GM18867 (cell line): ENCODE measurements at regions not wholly inside any gene's neighbourhood (a gene's known extent, or its start where the extent isn't known, plus 50 kb on each side); places are given as distances from the start of the nearest gene placed in this dataset.
"Not testable (repeated sequence)": the region's sequence is repeated elsewhere in the genome, so short reads cannot be mapped to it uniquely, and the experiment has no call there.

Experiments
- ATAC-seq: cut with Tn5 transposase; IDR thresholded peaks from one replicate; pipeline ENCODE4 v1.9.1; 2021; ENCODE audit warnings: mild to moderate bottlenecking, moderate library complexity; ENCODE audit not compliant: unreplicated experiment

GRCh38 chr3:180743813-180744590 is 64.7 kb upstream of the CCDC39 start:
- no peak for ATAC-seq

DNA sequence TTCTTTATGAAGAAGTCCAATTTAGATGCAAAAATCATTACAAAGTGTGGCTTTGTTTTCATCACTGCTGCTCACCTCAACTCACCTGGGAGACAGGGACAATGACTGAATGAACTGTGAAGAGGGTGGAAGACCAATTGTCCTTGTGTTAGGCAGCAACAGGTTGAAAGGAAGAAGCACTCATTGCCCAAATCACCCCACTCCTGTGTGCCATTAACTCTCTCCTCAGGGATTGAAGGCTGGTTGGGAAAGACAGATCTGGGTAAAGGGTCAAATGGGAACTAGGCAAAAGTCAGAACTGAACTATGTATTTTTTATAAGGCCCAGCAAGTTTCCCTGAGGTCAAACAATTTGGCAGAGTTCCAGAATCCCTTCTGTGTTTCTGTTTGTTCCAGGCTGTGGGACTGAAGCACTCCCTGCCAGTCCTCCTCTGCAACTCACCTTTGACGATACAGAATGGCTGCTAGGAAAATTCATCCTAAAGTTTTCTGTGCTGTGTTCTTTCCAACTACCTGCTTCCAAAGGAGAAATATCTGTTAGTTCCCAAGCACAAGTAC is 68.6 kb upstream of the CCDC39 start:
- no peak for ATAC-seq

GRCh38 chr3:180749322-180749721 is 70.0 kb upstream of the CCDC39 start:
- ATAC-seq, result no peak

- ATAC-seq, result no peak
Measured at GRCh38 chr3:180749796-180750195, 70.5 kb upstream of the CCDC39 start.

DNA sequence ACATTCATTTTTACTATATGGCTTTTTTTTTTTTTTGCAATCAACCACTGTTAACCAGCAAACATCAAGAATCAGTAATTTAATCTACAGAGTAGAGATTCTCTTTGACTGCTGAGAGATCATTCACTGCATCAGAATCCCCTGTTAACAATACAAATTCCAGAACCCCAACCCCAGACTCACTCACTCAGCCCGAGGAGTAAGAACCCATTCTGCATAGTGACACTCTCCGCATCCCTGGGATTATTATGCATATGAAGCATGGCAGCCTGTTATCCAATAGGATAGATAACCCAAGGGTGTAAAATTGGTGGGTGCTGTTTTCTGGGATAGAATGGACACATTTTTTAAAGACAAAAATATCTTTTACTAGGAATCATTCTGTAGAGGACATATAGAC is 76.3 kb upstream of the CCDC39 start:
- no peak for ATAC-seq

DNA sequence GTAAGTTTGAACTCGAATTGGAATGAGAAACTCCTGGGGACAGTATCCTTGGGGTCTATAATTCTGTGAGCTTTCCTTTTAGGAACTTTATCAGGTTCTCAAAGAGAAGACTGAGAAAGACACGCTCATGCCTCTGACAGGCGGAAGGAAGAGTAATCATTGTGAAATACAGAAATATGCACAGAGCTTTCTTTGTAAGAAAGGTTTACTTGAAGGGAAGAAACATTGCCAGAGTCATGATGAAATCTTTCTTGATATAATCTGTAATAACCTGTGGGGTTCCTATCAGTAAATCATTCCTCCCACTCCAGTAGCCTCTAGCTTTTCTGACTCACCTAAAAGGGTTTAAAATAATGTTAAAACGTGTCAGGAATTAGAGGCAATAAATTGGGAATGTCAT is 83.6 kb upstream of the CCDC39 start:
- no peak for ATAC-seq

DNA sequence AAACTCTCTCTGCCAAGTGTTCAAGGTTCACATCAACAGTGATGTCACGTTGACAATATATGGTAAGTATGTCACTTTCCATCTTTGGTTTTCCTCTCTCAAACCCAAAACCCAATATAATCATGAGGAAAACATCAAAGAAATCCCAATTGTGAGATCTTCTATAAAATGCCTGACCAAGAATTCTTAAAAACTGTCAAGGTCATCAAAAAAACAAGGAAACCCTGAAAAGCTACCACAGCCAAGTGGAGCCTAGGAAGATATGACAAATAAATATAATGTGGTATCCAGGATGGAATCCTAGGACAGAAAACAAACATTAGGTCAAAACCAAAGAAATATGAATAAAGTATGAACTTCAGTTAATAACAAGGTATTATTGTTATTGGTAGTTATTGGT is 85.2 kb upstream of the CCDC39 start:
- no peak for ATAC-seq

DNA sequence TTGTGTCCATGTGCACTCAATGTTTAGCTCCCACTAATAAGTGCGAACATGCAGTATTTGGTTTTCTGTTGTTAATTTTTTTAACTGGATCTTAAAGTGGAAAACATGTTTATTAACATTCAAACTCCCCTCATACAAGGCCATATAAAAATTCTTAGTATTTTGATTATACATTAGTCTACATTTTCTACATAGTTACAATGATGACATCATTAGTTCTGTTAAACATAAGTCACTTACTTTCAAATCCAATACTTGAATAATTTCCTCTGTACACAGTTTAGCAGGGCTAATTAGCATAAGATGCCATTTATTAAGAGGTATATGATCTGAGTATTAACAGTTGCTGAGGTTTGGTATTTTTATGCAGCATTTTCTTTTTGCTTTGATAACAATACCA is 91.3 kb upstream of the CCDC39 start:
- no peak for ATAC-seq

DNA sequence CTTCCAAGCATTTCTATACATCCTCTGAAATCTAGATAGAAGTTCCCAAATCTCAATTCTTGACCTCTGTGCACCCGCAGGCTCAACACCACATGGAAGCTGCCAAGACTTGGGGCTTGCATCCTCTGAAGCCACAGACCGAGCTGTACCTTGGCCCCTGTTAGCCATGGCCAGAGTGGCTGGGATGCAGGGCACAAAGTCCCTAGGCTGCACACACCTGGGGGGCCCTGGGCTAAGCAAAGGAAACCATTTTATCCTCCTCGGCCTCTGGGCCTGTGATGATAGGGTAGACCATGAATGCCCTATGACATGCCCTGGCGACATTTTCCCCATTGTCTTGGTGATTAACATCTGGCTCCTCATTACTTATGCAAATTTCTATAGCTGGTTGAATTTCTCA is 97.1 kb upstream of the CCDC39 start:
- ATAC-seq, result no peak

GRCh38 chr3:180782195-180782984 is 103.1 kb upstream of the CCDC39 start:
- ATAC-seq, result no peak

DNA sequence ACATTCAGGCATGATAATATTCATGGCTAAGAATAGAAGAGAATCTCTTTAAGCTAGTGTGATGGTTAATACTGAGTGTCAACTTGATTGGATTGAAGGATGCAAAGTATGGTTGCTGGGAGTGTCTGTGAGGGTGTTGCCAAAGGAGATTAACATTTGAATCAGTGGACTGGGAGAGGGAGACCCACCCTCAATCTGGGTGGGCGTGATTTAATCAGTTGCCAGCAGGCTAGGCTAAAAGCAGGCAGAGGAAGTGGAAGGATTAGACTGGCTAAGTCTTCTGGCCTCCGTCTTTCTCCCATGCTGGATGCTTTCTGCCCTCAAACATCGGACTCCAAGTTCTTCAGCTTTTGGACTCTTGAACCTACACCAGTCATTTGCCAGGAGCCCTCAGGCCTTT is 106.9 kb upstream of the CCDC39 start:
- not testable (repeated sequence) for ATAC-seq

DNA sequence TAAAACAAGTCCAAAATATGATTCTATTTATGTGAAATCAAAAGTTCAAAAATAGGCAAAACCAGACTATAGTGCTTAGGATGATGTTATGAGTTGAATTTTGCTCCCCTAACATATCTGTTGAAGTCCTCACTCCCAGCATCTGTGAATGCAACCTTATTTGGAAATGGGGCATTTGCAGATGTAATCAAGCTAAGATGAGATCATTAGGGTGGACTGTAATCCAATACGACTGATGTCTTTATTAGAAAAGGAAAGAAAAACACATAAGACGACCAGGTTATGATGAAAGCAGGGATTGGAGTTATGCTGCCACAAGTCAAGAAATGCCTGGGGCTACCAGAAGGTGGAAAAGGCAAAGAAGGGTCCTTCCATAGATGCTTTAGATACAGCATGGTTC is 110.5 kb upstream of the CCDC39 start:
- ATAC-seq, result no peak

- ATAC-seq, result no peak
Measured at GRCh38 chr3:180798197-180798596, 114.3 kb upstream of the FXR1 start.

- peak; percentile 65 for ATAC-seq
Measured at GRCh38 chr3:180802837-180803236, 109.6 kb upstream of the FXR1 start.

GRCh38 chr3:180804916-180805315 is 107.6 kb upstream of the FXR1 start:
- ATAC-seq, result no peak

GRCh38 chr3:180808823-180809575 is 103.5 kb upstream of the FXR1 start:
- no peak for ATAC-seq

- no peak for ATAC-seq
Measured at GRCh38 chr3:180820400-180820799, 92.1 kb upstream of the FXR1 start.

DNA sequence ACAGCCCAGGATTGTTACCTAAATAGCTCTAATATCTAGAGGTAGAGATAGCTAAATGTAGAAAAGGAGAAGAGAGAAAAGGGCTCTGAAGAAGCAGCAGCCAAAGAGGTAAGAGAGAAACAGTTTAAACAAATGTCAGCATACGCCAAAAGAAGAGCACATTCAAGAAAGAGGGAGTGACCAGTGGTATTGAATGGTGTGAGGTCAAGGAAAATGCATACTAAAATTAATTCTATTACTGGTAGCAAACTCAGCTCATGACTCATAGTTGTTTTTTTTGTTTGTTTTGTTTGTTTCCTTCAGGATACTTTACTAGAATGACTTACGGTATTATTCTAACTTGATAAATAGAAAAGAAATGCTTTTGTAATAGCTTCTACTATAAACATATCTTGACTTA is 86.5 kb upstream of the FXR1 start:
- ATAC-seq, result no peak

- no peak for ATAC-seq
Measured at GRCh38 chr3:180827171-180827570, 85.3 kb upstream of the FXR1 start.

- ATAC-seq, result no peak
Measured at GRCh38 chr3:180828001-180828720, 84.3 kb upstream of the FXR1 start.
